H1 (cell line): ENCODE measurements at regions not wholly inside any gene's neighbourhood (a gene's known extent, or its start where the extent isn't known, plus 50 kb on each side); places are given as distances from the start of the nearest gene placed in this dataset.

Experiments used
- CTCF ChIA-PET: fragments of 300-600 bp; sonication (Branson Sonifier 250); formaldehyde crosslinking; loops from one replicate; lab custom pipeline; 2021; ENCODE audit not compliant: partially characterized antibody; lab: Charles Lee
- POLR2A ChIA-PET: fragments of 300-600 bp; sonication (Branson Sonifier 250); formaldehyde crosslinking; loops from one replicate; lab custom pipeline; 2021; ENCODE audit warnings: inconsistent platforms; ENCODE audit not compliant: partially characterized antibody; lab: Charles Lee
- DNase-seq, 2 experiments: peaks; one replicate each; pipeline versions ENCODE4 v3.0.0 to v3.0.0-alpha.2; 2010 to 2022; ENCODE audit warnings: low spot score in 2 of 2, low read depth in 1 of 2, mixed read lengths in 1 of 2
- FAIRE-seq: peaks from 2 replicates; lab custom pipeline; 2011; peaks lifted over from hg19 to GRCh38; lab: Jason Lieb, UNC
- H2AFZ ChIP-seq: 2 replicates; pipeline ENCODE4 v1.8.1; 2012; ENCODE audit warnings: low read length, inconsistent platforms
- H2AK5ac ChIP-seq: 2 replicates; pipeline ENCODE4 v1.6.1; 2013; ENCODE audit warnings: low read depth, low read length
- H2BK120ac ChIP-seq: replicated peaks from 2 replicates; pipeline ENCODE3; 2013; ENCODE audit warnings: low read depth, low read length, inconsistent platforms
- H2BK12ac ChIP-seq: 2 replicates; pipeline ENCODE4 v1.6.1; 2013; ENCODE audit warnings: low read depth, low read length
- H2BK15ac ChIP-seq: 2 replicates; pipeline ENCODE4 v1.6.1; 2013; ENCODE audit warnings: low read length
- H2BK20ac ChIP-seq: 2 replicates; pipeline ENCODE4 v1.6.1; 2013; ENCODE audit warnings: low read length
- H2BK5ac ChIP-seq: 2 replicates; pipeline ENCODE4 v1.6.1; 2013; ENCODE audit warnings: low read depth, low read length
- H3K14ac ChIP-seq: 2 replicates; pipeline ENCODE4 v1.6.1; 2013; ENCODE audit warnings: inconsistent platforms; ENCODE audit not compliant: insufficient read length
- H3K18ac ChIP-seq: 2 replicates; pipeline ENCODE4 v1.6.1; 2013; ENCODE audit warnings: low read length; ENCODE audit errors: extremely low read depth
- H3K23ac ChIP-seq: 2 replicates; pipeline ENCODE4 v1.6.1; 2013; ENCODE audit warnings: inconsistent platforms; ENCODE audit not compliant: insufficient read length
- H3K23me2 ChIP-seq: 2 replicates; pipeline ENCODE4 v1.6.1; 2013; ENCODE audit warnings: low read depth, low read length
- H3K27ac ChIP-seq: 2 replicates; pipeline ENCODE4 v1.6.1; 2011; ENCODE audit warnings: low read depth, low read length, inconsistent platforms
- H3K27me3 ChIP-seq, 4 experiments: replicated peaks in 1 of 4; 1 replicate in 1 of 4; 2 replicates in 3 of 4; pipeline versions ENCODE4 v1.6.1 to v1.8.1; 2011 to 2013; ENCODE audit warnings: low read length in 3 of 4, mild to moderate bottlenecking in 3 of 4, inconsistent platforms in 2 of 4, mixed read lengths in 2 of 4, moderate library complexity in 1 of 4; ENCODE audit not compliant: control insufficient read depth in 3 of 4, insufficient read depth in 3 of 4; ENCODE audit errors: extremely low read depth in 1 of 4
- H3K36me3 ChIP-seq, 4 experiments: 2 replicates each; pipeline versions ENCODE4 v1.6.1 to v1.8.1; 2011 to 2013; ENCODE audit warnings: mild to moderate bottlenecking in 4 of 4, low read length in 3 of 4, moderate library complexity in 2 of 4, control low read depth in 1 of 4, inconsistent platforms in 1 of 4; ENCODE audit not compliant: insufficient read depth in 4 of 4, control insufficient read depth in 2 of 4
- H3K4ac ChIP-seq: replicated peaks from 2 replicates; pipeline ENCODE3; 2013; ENCODE audit warnings: low read length, low read depth, mixed read lengths, inconsistent platforms; ENCODE audit not compliant: insufficient read length
- H3K4me1 ChIP-seq, 4 experiments: replicated peaks in 1 of 4; 1 replicate in 1 of 4; 2 replicates in 3 of 4; pipeline versions ENCODE4 v1.6.1 to v1.8.1; 2011 to 2013; ENCODE audit warnings: low read length in 3 of 4, inconsistent platforms in 2 of 4, mixed read lengths in 1 of 4; ENCODE audit not compliant: insufficient read depth in 4 of 4, control insufficient read depth in 3 of 4
- H3K4me2 ChIP-seq, 2 experiments: 2 replicates each; pipeline versions ENCODE4 v1.6.1 to v1.8.1; 2011 to 2013; ENCODE audit warnings: low read depth in 2 of 2, low read length in 2 of 2, control low read depth in 1 of 2, inconsistent platforms in 1 of 2, mild to moderate bottlenecking in 1 of 2; ENCODE audit not compliant: insufficient read depth in 1 of 2
- H3K4me3 ChIP-seq, 4 experiments: fragments of 200-600, 300-600 bp in 1 of 4; sonication (generic), shearing (Covaris generic), sonication (Bioruptor Twin) in 1 of 4; 2 replicates each; pipeline versions ENCODE4 v1.5.1 to v1.8.1; 2011 to 2016; ENCODE audit warnings: low read length in 4 of 4, low read depth in 3 of 4, control low read depth in 2 of 4, inconsistent platforms in 2 of 4, mild to moderate bottlenecking in 2 of 4, mixed read lengths in 1 of 4, moderate library complexity in 1 of 4; ENCODE audit not compliant: insufficient read depth in 2 of 4; ENCODE audit errors: extremely low read depth in 1 of 4
- H3K56ac ChIP-seq: replicated peaks from 2 replicates; pipeline ENCODE3; 2013; ENCODE audit warnings: low read depth, mild to moderate bottlenecking, mixed read lengths, low read length, inconsistent platforms; ENCODE audit not compliant: insufficient read length
- H3K79me1 ChIP-seq: 2 replicates; pipeline ENCODE4 v1.6.1; 2013; ENCODE audit warnings: low read depth, low read length, control low read depth
- H3K79me2 ChIP-seq, 2 experiments: 2 replicates each; pipeline versions ENCODE4 v1.6.1 to v1.8.1; 2012 to 2013; ENCODE audit warnings: low read length in 2 of 2, mild to moderate bottlenecking in 2 of 2, inconsistent platforms in 1 of 2; ENCODE audit not compliant: insufficient read depth in 2 of 2, control insufficient read depth in 1 of 2
- H3K9ac ChIP-seq, 4 experiments: replicated peaks in 1 of 4; 1 replicate in 1 of 4; 2 replicates in 3 of 4; pipeline versions ENCODE4 v1.6.1 to v1.8.1; 2011 to 2013; ENCODE audit warnings: low read depth in 3 of 4, low read length in 3 of 4, control low read depth in 2 of 4, mild to moderate bottlenecking in 2 of 4, moderate library complexity in 2 of 4, inconsistent platforms in 1 of 4; ENCODE audit errors: extremely low read depth in 1 of 4
- H3K9me3 ChIP-seq, 2 experiments: 2 replicates each; pipeline versions ENCODE4 v1.6.1 to v1.8.1; 2012 to 2013; ENCODE audit warnings: mild to moderate bottlenecking in 2 of 2, moderate library complexity in 2 of 2, control low read depth in 1 of 2, inconsistent platforms in 1 of 2, low read depth in 1 of 2, low read length in 1 of 2, mixed read lengths in 1 of 2; ENCODE audit not compliant: insufficient read depth in 2 of 2
- H4K20me1 ChIP-seq, 2 experiments: replicated peaks in 1 of 2; 2 replicates each; pipeline versions ENCODE3 to v1.8.1; 2011 to 2013; ENCODE audit warnings: inconsistent platforms in 2 of 2, low read length in 2 of 2, mild to moderate bottlenecking in 1 of 2; ENCODE audit not compliant: insufficient read depth in 2 of 2, control insufficient read depth in 1 of 2
- H4K5ac ChIP-seq: 2 replicates; pipeline ENCODE4 v1.6.1; 2013; ENCODE audit warnings: low read length, low read depth, mixed read lengths, inconsistent platforms; ENCODE audit not compliant: insufficient read length
- H4K8ac ChIP-seq: 2 replicates; pipeline ENCODE4 v1.8.0; 2013; ENCODE audit warnings: mild to moderate bottlenecking, moderate library complexity, low read length, inconsistent platforms; ENCODE audit not compliant: insufficient read depth; ENCODE audit errors: extremely low read depth
- H4K91ac ChIP-seq: replicated peaks from 2 replicates; pipeline ENCODE3; 2013; ENCODE audit warnings: low read length, mixed read lengths, inconsistent platforms; ENCODE audit not compliant: insufficient read length
- EZH2 ChIP-seq: fragments of 200-600 bp; sonication (generic); IDR thresholded peaks from 2 replicates; pipeline ENCODE4 v1.7.1; 2012; ENCODE audit warnings: low read depth, mild to moderate bottlenecking, moderate library complexity, low read length, inconsistent platforms; ENCODE audit not compliant: severe bottlenecking
- GTF2F1 ChIP-seq: IDR thresholded peaks from 2 replicates; pipeline ENCODE4 v1.6.1; 2012; ENCODE audit warnings: low read depth, low read length, improper control_type of control experiment, borderline replicate concordance
- HDAC2 ChIP-seq, 2 experiments: fragments of 300-600 bp in 1 of 2; sonication (generic) in 1 of 2; IDR thresholded peaks; 2 replicates each; pipeline ENCODE4 v1.6.1; 2011 to 2012; ENCODE audit warnings: low read depth in 2 of 2, low read length in 2 of 2, mild to moderate bottlenecking in 2 of 2, moderate library complexity in 2 of 2, borderline replicate concordance in 1 of 2, inconsistent platforms in 1 of 2
- POLR2A ChIP-seq, 2 experiments: IDR thresholded peaks; 1 replicate in 1 of 2; 2 replicates in 1 of 2; pipeline ENCODE4 v1.6.1; 2011; ENCODE audit warnings: low read depth in 2 of 2, low read length in 2 of 2, mild to moderate bottlenecking in 2 of 2; ENCODE audit errors: control extremely low read depth in 1 of 2
- POLR2AphosphoS5 ChIP-seq: IDR thresholded peaks from 2 replicates; pipeline ENCODE4 v1.6.1; 2011; ENCODE audit warnings: low read depth, low read length
- SIN3A ChIP-seq, 2 experiments: IDR thresholded peaks in 1 of 2; conservative IDR thresholded peaks in 1 of 2; 2 replicates each; pipeline ENCODE4 v1.6.1; 2011 to 2012; ENCODE audit warnings: low read length in 2 of 2, improper control_type of control experiment in 1 of 2, low read depth in 1 of 2, mild to moderate bottlenecking in 1 of 2
- SP1 ChIP-seq: IDR thresholded peaks from 2 replicates; pipeline ENCODE4 v1.6.1; 2011; ENCODE audit warnings: low read depth, low read length
- WGBS, 2 experiments: shearing (Covaris generic) in 1 of 2; methylation state at CpG; one replicate each; pipeline versions ENCODE4 v1.1.6 to v1.1.7; 2013 to 2015; ENCODE audit warnings: low lambda C conversion rate in 2 of 2, mixed read lengths in 2 of 2, inconsistent platforms in 1 of 2, low coverage in 1 of 2, missing lambda C conversion rate in 1 of 2; ENCODE audit not compliant: insufficient replicate concordance in 2 of 2, insufficient coverage in 1 of 2, insufficient read length in 1 of 2; ENCODE audit errors: extremely low coverage in 1 of 2, missing lambda C conversion rate in 1 of 2; 5-methylcytosine and 5-hydroxymethylcytosine counted together

DNA sequence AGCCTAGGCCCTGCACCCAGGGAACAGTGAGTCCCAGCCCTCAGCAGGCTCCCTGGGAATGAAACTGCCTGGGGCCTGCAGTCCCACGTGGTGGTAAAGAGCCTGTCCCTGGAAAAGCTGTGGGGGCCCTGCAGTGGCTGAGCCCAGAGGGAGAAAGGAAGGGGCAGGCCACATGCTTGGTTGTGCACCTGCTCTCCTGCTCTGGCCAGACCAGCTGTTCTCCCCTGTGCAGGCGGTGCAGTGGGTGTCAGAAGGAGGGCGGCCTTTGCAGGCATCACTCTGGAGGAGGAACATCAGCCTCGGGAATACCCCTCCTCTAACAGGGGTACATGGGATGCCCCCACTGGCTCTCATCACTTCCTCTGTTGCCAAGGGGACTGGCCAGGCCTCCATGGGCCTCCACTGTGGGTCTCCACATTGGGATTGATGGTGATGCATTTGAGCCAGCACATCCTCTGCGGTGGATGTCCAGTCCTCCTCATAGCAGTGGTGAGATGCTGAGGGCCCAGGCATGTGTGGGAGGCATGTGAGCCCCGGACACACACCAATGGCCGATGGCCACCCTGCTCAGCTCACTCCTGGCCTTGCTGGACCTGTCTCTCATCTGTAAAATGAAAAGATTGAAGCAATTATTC, 690.4 kb downstream of the BRD1 start:
- no peaks in the 10 kb centered on the region for H3K9me3 ChIP-seq
- no peaks in the 10 kb centered on the region; a peak in 1 of 7 replicates for H3K4me1 ChIP-seq
- no peaks in the 10 kb centered on the region for H3K79me2 ChIP-seq
- H2BK20ac ChIP-seq = no peak overlapping the region
- WGBS, 2 experiments = 87% methylated on average over 6 of the region's 7 CpGs; no CpG with 5 or more reads in 1 of the 2 experiments
- H4K91ac ChIP-seq = no peak overlapping the region
- no peak overlapping the region for H2AK5ac ChIP-seq
- no peak overlapping the region for H3K27ac ChIP-seq
- H2AFZ ChIP-seq = no peak overlapping the region
- peak overlapping the region; percentile 15; the same call in 1 of the 2 replicates for H4K8ac ChIP-seq
- no peak overlapping the region for H3K4me2 ChIP-seq
- no peaks in the 10 kb centered on the region for H4K20me1 ChIP-seq
- H2BK5ac ChIP-seq = no peak overlapping the region
- H3K36me3 ChIP-seq = no peaks in the 10 kb centered on the region
- no peak overlapping the region for H3K9ac ChIP-seq
- no peak overlapping the region for H4K5ac ChIP-seq
- no peaks in the 10 kb centered on the region for H3K27me3 ChIP-seq
- no peak overlapping the region for H2BK15ac ChIP-seq
- DNase-seq (no peak), FAIRE-seq (no peak)
- H3K23ac ChIP-seq = no peak overlapping the region
- no peak overlapping the region for H3K14ac ChIP-seq
- peaks cover 8% of the 10 kb centered on the region; the same call in 1 of the 2 replicates for H3K23me2 ChIP-seq
- H3K56ac ChIP-seq = no peak overlapping the region
- CTCF ChIA-PET = interaction anchor here (0.7 to 1.4 kb wide), 2 partner anchors 91 to 168 kb away, joined by 3 to 5 read pairs; no protein-coding TSS in a partner anchor
- H2BK12ac ChIP-seq = no peak overlapping the region
- no peak overlapping the region for H3K18ac ChIP-seq
- no peak overlapping the region for H3K4me3 ChIP-seq
- POLR2A ChIA-PET = no interaction called here
- no peak overlapping the region for H2BK120ac ChIP-seq
- H3K4ac ChIP-seq = no peak overlapping the region
- H3K79me1 ChIP-seq = no peaks in the 10 kb centered on the region
- TF ChIP-seq GTF2F1 (no peak), POLR2A (IDR thresholded peaks at IDR 0.05; ENCODE audit: control extremely low read depth in 1 of 2, low read depth in 2 of 2, low read length in 2 of 2) (no peak), SIN3A (conservative IDR thresholded peaks at IDR 0.05 in 1 of 2, IDR thresholded peaks at IDR 0.05 in 1 of 2; ENCODE audit: low read depth in 1 of 2, low read length in 2 of 2) (no peak), EZH2 (no peak), SP1 (no peak), HDAC2 (IDR thresholded peaks at IDR 0.05; ENCODE audit: borderline replicate concordance in 1 of 2, low read depth in 2 of 2, low read length in 2 of 2) (no peak), POLR2AphosphoS5 (no peak)
